ENCODE measurements at regions not wholly inside any gene's neighbourhood (a gene's known extent, or its start where the extent isn't known, plus 50 kb on each side); places are given as distances from the start of the nearest gene placed in this dataset.

- TF ChIP-seq CTCF (IDR thresholded peaks at IDR 0.05; ENCODE audit: poor library complexity): no peak
- no peak for TF ChIP-seq EZH2phosphoT487 (IDR thresholded peaks at IDR 0.05; ENCODE audit: low read depth, severe bottlenecking, unreplicated experiment)
- TF ChIP-seq EZH2 (IDR thresholded peaks at IDR 0.05; ENCODE audit: borderline replicate concordance): no peak
These were observed 65.2 kb upstream of the SNTG2 start for GRCh38 chr2:885230-886071.

Data from hepatocyte (in vitro differentiated cells).